GM12878 (cell line): ENCODE measurements at regions not wholly inside any gene's neighbourhood (a gene's known extent, or its start where the extent isn't known, plus 50 kb on each side); places are given as distances from the start of the nearest gene placed in this dataset.

ENCODE experiments used
- ATAC-seq: fragments of 200-7000 bp; cut with Tn5 transposase; 3 replicates; pipeline ENCODE4 v1.9.1; 2020; ENCODE audit warnings: mild to moderate bottlenecking, moderate library complexity
- BruUV-seq: library from RNA; stranded (reverse); fragments of 400-500 nt; replicated peaks from 2 replicates; lab custom pipeline; 2021; lab: Mats Ljungman, UMichigan
- CTCF ChIA-PET: fragments of 300-600 bp; sonication (Branson Sonifier 250); formaldehyde crosslinking; extraction: SDS; loops from one replicate; lab custom pipeline; 2021; ENCODE audit warnings: inconsistent platforms; lab: Yijun Ruan, JAX
- POLR2A ChIA-PET: fragments of 350-600 bp; formaldehyde crosslinking; extraction: SDS; loops from one replicate; lab custom pipeline; 2021; ENCODE audit warnings: inconsistent platforms; lab: Charles Lee
- RAD21 ChIA-PET: fragments of 300-600 bp; sonication (Branson Sonifier 250); formaldehyde crosslinking; loops from one replicate; lab custom pipeline; 2023; ENCODE audit warnings: antibody characterized with exemption; ENCODE audit not compliant: unreplicated experiment; lab: Charles Lee
- SMC1A ChIA-PET: fragments of 300-600 bp; sonication (Branson Sonifier 250); formaldehyde crosslinking; loops from one replicate; lab custom pipeline; 2023; ENCODE audit not compliant: unreplicated experiment, uncharacterized antibody; lab: Charles Lee
- DNase-seq: peaks from one replicate; pipeline ENCODE4 v3.0.0-alpha.2; 2011; ENCODE audit warnings: low read depth, low spot score
- FAIRE-seq: peaks from 3 replicates; lab custom pipeline; 2011; peaks lifted over from hg19 to GRCh38; lab: Jason Lieb, UNC
- H2AFZ ChIP-seq: 2 replicates; pipeline ENCODE4 v1.6.0; 2011; ENCODE audit warnings: low read depth, low read length, control low read depth; ENCODE audit not compliant: control insufficient read depth
- H3K27ac ChIP-seq: 2 replicates; pipeline ENCODE4 v1.5.1; 2011; ENCODE audit warnings: control low read depth; ENCODE audit not compliant: control insufficient read depth, insufficient read depth
- H3K27me3 ChIP-seq, 2 experiments: replicated peaks in 1 of 2; 2 replicates each; pipeline versions ENCODE4 v1.6.0 to v1.6.1; 2011; ENCODE audit warnings: low read length in 1 of 2; ENCODE audit not compliant: control insufficient read depth in 2 of 2, insufficient read depth in 2 of 2
- H3K36me3 ChIP-seq, 2 experiments: 2 replicates each; pipeline ENCODE4 v1.5.1; 2011; ENCODE audit warnings: low read length in 1 of 2; ENCODE audit not compliant: control insufficient read depth in 2 of 2, insufficient read depth in 2 of 2
- H3K4me1 ChIP-seq: 2 replicates; pipeline ENCODE4 v1.6.1; 2011; ENCODE audit warnings: mild to moderate bottlenecking, low read length, moderate library complexity, mixed read lengths; ENCODE audit not compliant: control insufficient read depth, insufficient read depth
- H3K4me2 ChIP-seq: 2 replicates; pipeline ENCODE4 v1.6.0; 2011; ENCODE audit warnings: control low read depth; ENCODE audit not compliant: control insufficient read depth, insufficient read depth
- H3K4me3 ChIP-seq: fragments of 200-600 bp; sonication (generic); 2 replicates; pipeline ENCODE4 v1.5.1; 2016
- H3K79me2 ChIP-seq: 2 replicates; pipeline ENCODE4 v1.6.0; 2011; ENCODE audit warnings: low read length; ENCODE audit not compliant: control insufficient read depth, insufficient read depth
- H3K9ac ChIP-seq: 2 replicates; pipeline ENCODE4 v1.8.0; 2011; ENCODE audit warnings: low read length, control low read depth, mixed read lengths; ENCODE audit not compliant: control insufficient read depth, insufficient read depth
- H3K9me3 ChIP-seq: replicated peaks from 3 replicates; pipeline ENCODE4 v1.5.1; 2011; ENCODE audit warnings: mild to moderate bottlenecking, low read length; ENCODE audit not compliant: control insufficient read depth, insufficient read depth
- H4K20me1 ChIP-seq: 2 replicates; pipeline ENCODE4 v1.6.0; 2011; ENCODE audit not compliant: control insufficient read depth, insufficient read depth
- BCL11A ChIP-seq: IDR thresholded peaks from 2 replicates; pipeline ENCODE4 v1.6.1; 2011; ENCODE audit warnings: low read depth, low read length
- PAX8 ChIP-seq: fragments of 450-650 bp; IDR thresholded peaks from 2 replicates; pipeline ENCODE4 v1.6.1; 2017; ENCODE audit warnings: mild to moderate bottlenecking, moderate library complexity
- RAD21 ChIP-seq: IDR thresholded peaks from 2 replicates; pipeline ENCODE4 v1.6.1; 2011; ENCODE audit warnings: mild to moderate bottlenecking, low read depth, low read length, moderate library complexity; ENCODE audit not compliant: insufficient read depth
- SMC3 ChIP-seq: IDR thresholded peaks from 2 replicates; pipeline ENCODE4 v1.6.1; 2011; ENCODE audit warnings: low read length, improper control_type of control experiment, borderline replicate concordance
- SREBF1 ChIP-seq: IDR thresholded peaks from 2 replicates; pipeline ENCODE4 v1.6.1; 2012; ENCODE audit warnings: mild to moderate bottlenecking, low read length
- SUZ12 ChIP-seq: fragments of 200-600 bp; sonication (generic); IDR thresholded peaks from one replicate; pipeline ENCODE4 v1.6.1; 2018; ENCODE audit warnings: antibody characterized with exemption, mild to moderate bottlenecking; ENCODE audit not compliant: unreplicated experiment
- ZNF207 ChIP-seq: fragments of 450-650 bp; IDR thresholded peaks from 2 replicates; pipeline ENCODE4 v1.6.1; 2014; ENCODE audit warnings: antibody characterized with exemption, mild to moderate bottlenecking, borderline replicate concordance
- ZNF217 ChIP-seq: fragments of 450-650 bp; IDR thresholded peaks from 2 replicates; pipeline ENCODE4 v1.6.1; 2017; ENCODE audit warnings: antibody characterized with exemption, mild to moderate bottlenecking
- ZNF24 ChIP-seq: fragments of 450-650 bp; IDR thresholded peaks from 2 replicates; pipeline ENCODE4 v1.6.1; 2017; ENCODE audit warnings: antibody characterized with exemption, mild to moderate bottlenecking
- WGBS: methylation state at CpG from one replicate; pipeline ENCODE4 v1.1.6; 2016; ENCODE audit warnings: low lambda C conversion rate; ENCODE audit not compliant: insufficient replicate concordance, insufficient coverage; ENCODE audit errors: missing lambda C conversion rate; 5-methylcytosine and 5-hydroxymethylcytosine counted together
- in situ Hi-C: fragments of 300-500 bp; cut with MboI; formaldehyde crosslinking; loops from 9 replicates; pipeline ENCODE4 v1.14.3; 2018; ENCODE audit warnings: mixed read lengths
- intact Hi-C: fragments of 100-400 bp; cut with micrococcal nuclease; formaldehyde crosslinking; loops from one replicate; pipeline ENCODE4 v1.14.2; 2022; ENCODE audit not compliant: unreplicated experiment
- TF ChIP-seq, protein P1 (sequence below), 3 experiments: IDR thresholded peaks in 2 of 3; conservative IDR thresholded peaks in 1 of 3; 2 replicates each; pipeline ENCODE4 v1.5.1; 2011; ENCODE audit warnings: low read depth in 3 of 3, low read length in 3 of 3, mild to moderate bottlenecking in 3 of 3, control low read depth in 2 of 3, moderate library complexity in 2 of 3, inconsistent platforms in 1 of 3, mixed read lengths in 1 of 3; ENCODE audit not compliant: control insufficient read depth in 2 of 3, insufficient read depth in 1 of 3; ENCODE audit errors: extremely low read depth in 1 of 3
- TF ChIP-seq, protein P2 (sequence below): IDR thresholded peaks from 2 replicates; pipeline ENCODE4 v1.6.1; 2011; ENCODE audit warnings: low read depth, mild to moderate bottlenecking, low read length, moderate library complexity, borderline replicate concordance; ENCODE audit errors: extremely low read depth

DNA sequence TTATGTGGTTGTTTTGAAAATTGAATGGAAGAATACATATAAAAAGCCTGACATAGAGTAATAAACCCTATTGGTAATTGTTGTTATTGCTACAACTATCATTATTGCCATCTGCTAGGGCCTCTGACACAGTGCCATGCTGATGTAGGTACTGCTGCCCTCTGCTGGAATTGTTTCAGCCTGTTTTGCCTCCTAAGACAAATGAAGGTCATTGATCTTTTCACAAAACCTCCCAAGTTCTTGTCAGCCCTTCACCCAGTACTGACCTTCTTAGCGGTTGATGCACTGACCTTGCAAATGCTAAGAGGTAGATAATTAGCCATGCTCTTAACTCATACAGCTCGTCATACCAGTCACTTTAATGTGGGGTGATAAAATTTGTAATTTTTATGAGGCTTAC is 975.2 kb downstream of the SORCS1 start:
- in situ Hi-C loops = loop anchor here (10.0 kb wide), 2 partner anchors 234 to 394 kb away; no protein-coding TSS in a partner anchor
- 14% methylated on average over 2 of the region's 2 CpGs for WGBS
- SMC1A ChIA-PET = interaction anchor here (1.1 kb wide), 1 partner anchor 15 kb away, joined by 3 read pairs; no protein-coding TSS in a partner anchor
- H3K27me3 ChIP-seq = no peaks in the 10 kb centered on the region
- no peak overlapping the region for H2AFZ ChIP-seq
- H3K4me3 ChIP-seq = no peak overlapping the region
- no TSS peak for BruUV-seq
- POLR2A ChIA-PET = no interaction called here
- peak; percentile 90 for ATAC-seq
- H4K20me1 ChIP-seq = no peaks in the 10 kb centered on the region
- no peak for DNase-seq
- no peak overlapping the region for H3K9ac ChIP-seq
- H3K9me3 ChIP-seq = no peaks in the 10 kb centered on the region
- TF ChIP-seq SMC3 = peak; percentile 51
- no peak for TF ChIP-seq SREBF1
- TF ChIP-seq ZNF24 = peak; percentile 61; the same call in 1 of the 2 replicates
- no peak for TF ChIP-seq BCL11A
- TF ChIP-seq, protein P1, sequence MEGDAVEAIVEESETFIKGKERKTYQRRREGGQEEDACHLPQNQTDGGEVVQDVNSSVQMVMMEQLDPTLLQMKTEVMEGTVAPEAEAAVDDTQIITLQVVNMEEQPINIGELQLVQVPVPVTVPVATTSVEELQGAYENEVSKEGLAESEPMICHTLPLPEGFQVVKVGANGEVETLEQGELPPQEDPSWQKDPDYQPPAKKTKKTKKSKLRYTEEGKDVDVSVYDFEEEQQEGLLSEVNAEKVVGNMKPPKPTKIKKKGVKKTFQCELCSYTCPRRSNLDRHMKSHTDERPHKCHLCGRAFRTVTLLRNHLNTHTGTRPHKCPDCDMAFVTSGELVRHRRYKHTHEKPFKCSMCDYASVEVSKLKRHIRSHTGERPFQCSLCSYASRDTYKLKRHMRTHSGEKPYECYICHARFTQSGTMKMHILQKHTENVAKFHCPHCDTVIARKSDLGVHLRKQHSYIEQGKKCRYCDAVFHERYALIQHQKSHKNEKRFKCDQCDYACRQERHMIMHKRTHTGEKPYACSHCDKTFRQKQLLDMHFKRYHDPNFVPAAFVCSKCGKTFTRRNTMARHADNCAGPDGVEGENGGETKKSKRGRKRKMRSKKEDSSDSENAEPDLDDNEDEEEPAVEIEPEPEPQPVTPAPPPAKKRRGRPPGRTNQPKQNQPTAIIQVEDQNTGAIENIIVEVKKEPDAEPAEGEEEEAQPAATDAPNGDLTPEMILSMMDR (IDR thresholded peaks at IDR 0.05 in 2 of 3, conservative IDR thresholded peaks at IDR 0.05 in 1 of 3; ENCODE audit: control insufficient read depth in 2 of 3, extremely low read depth in 1 of 3, insufficient read depth in 1 of 3, low read depth in 3 of 3, low read length in 3 of 3) = peak; percentile 52 to 56 (median 54)
- peak; percentile 48 for TF ChIP-seq RAD21
- no peak for TF ChIP-seq PAX8
- TF ChIP-seq ZNF217 = no peak
- TF ChIP-seq SUZ12 = no peak
- no peak for TF ChIP-seq ZNF207
- TF ChIP-seq, protein P2, sequence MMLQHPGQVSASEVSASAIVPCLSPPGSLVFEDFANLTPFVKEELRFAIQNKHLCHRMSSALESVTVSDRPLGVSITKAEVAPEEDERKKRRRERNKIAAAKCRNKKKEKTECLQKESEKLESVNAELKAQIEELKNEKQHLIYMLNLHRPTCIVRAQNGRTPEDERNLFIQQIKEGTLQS = no peak
- RAD21 ChIA-PET = no interaction called here
- H3K36me3 ChIP-seq = no peaks in the 10 kb centered on the region
- H3K79me2 ChIP-seq = no peaks in the 10 kb centered on the region
- no peak overlapping the region for H3K4me2 ChIP-seq
- intact Hi-C loops = loop anchor here (10.0 kb wide), 1 partner anchor 1124 kb away; no protein-coding TSS in a partner anchor
- no peak overlapping the region for H3K27ac ChIP-seq
- CTCF ChIA-PET = interaction anchor here (0.7 to 1.5 kb wide), 4 partner anchors 19 to 571 kb away, joined by 3 to 6 read pairs (median 3); no protein-coding TSS in a partner anchor
- no peaks in the 10 kb centered on the region for H3K4me1 ChIP-seq
- FAIRE-seq = no peak
